KMS-11 (cell line): ENCODE measurements at regions not wholly inside any gene's neighbourhood (a gene's known extent, or its start where the extent isn't known, plus 50 kb on each side); places are given as distances from the start of the nearest gene placed in this dataset.
A peak's percentile ranks its signal among the peaks of the same experiment; 100 is the strongest.

Experiments used
- H2AFZ ChIP-seq: fragments of 200-600 bp; sonication (generic); 2 replicates; pipeline ENCODE4 v1.6.1; 2016; ENCODE audit warnings: antibody characterized with exemption, mixed run types, low read depth
- H3K27ac ChIP-seq: fragments of 200-600 bp; sonication (generic); 2 replicates; pipeline ENCODE4 v1.6.1; 2016; ENCODE audit warnings: mild to moderate bottlenecking, mixed run types
- H3K27me3 ChIP-seq: fragments of 200-600 bp; sonication (generic); 2 replicates; pipeline ENCODE4 v1.6.1; 2017; ENCODE audit warnings: mild to moderate bottlenecking, low read depth, mixed run types, moderate library complexity; ENCODE audit not compliant: insufficient read depth
- H3K36me3 ChIP-seq: fragments of 200-600 bp; sonication (generic); 2 replicates; pipeline ENCODE4 v1.6.1; 2017; ENCODE audit warnings: mild to moderate bottlenecking, mixed run types; ENCODE audit not compliant: insufficient read depth
- H3K4me1 ChIP-seq: fragments of 200-600 bp; sonication (generic); 2 replicates; pipeline ENCODE4 v1.6.1; 2016; ENCODE audit warnings: mild to moderate bottlenecking, low read depth, mixed run types; ENCODE audit not compliant: poor library complexity, severe bottlenecking
- H3K4me2 ChIP-seq: fragments of 200-600 bp; sonication (generic); 2 replicates; pipeline ENCODE4 v1.7.0; 2016; ENCODE audit warnings: mild to moderate bottlenecking, mixed run types
- H3K4me3 ChIP-seq: fragments of 200-600 bp; sonication (generic); IDR thresholded peaks from 2 replicates; pipeline ENCODE4 v1.6.1; 2017; ENCODE audit warnings: low read depth, low read length, mixed read lengths; ENCODE audit not compliant: insufficient read depth
- H3K79me2 ChIP-seq: fragments of 200-600 bp; sonication (generic); 2 replicates; pipeline ENCODE4 v1.6.1; 2016; ENCODE audit warnings: low read depth, mixed run types; ENCODE audit not compliant: insufficient read depth
- H3K9ac ChIP-seq: fragments of 200-600 bp; sonication (generic); 2 replicates; pipeline ENCODE4 v1.6.1; 2016; ENCODE audit warnings: mild to moderate bottlenecking, mixed run types
- H4K20me1 ChIP-seq: fragments of 200-600 bp; sonication (generic); 2 replicates; pipeline ENCODE4 v1.6.1; 2016; ENCODE audit warnings: mild to moderate bottlenecking, mixed run types; ENCODE audit not compliant: insufficient read depth
- CTCF ChIP-seq: fragments of 200-600 bp; sonication (generic); conservative IDR thresholded peaks from 2 replicates; pipeline ENCODE4 v1.6.1; 2017; ENCODE audit warnings: low read depth, mild to moderate bottlenecking, antibody characterized with exemption, low read length, moderate library complexity, mixed read lengths

DNA sequence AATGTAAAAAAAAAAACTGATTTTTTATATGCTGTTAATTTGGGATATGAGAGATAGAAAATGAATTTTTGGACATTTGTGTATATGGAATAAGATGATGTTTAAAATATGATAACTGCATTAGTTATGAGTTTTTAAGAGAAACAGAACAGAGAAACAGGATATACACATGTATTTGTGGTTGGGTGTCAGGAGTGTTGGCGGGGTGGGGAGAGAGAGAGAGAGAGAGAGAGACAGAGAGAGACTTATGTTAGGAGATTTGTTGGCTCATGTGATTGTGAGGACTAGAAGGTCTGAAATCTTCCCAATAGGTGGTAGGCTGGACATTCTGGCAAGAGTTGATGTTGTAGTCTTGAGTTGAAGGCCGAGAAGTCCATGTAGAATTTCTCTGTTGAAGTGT is 1121.6 kb upstream of the GBE1 start:
- no peak for TF ChIP-seq CTCF
- H4K20me1 ChIP-seq = no peaks in the 10 kb centered on the region
- H3K36me3 ChIP-seq = no peaks in the 10 kb centered on the region
- no peaks in the 10 kb centered on the region for H3K27me3 ChIP-seq
- H3K4me2 ChIP-seq = no peak overlapping the region
- no peak overlapping the region for H3K4me3 ChIP-seq
- no peak overlapping the region for H3K9ac ChIP-seq
- H3K4me1 ChIP-seq = no peaks in the 10 kb centered on the region
- H3K79me2 ChIP-seq = no peaks in the 10 kb centered on the region
- no peak overlapping the region for H3K27ac ChIP-seq
- H2AFZ ChIP-seq = no peak overlapping the region

GRCh38 chr3:82875401-82875800 is 1114.0 kb upstream of the GBE1 start:
- no peaks in the 10 kb centered on the region for H3K36me3 ChIP-seq
- no peak overlapping the region for H3K9ac ChIP-seq
- H3K27ac ChIP-seq = no peak overlapping the region
- H3K4me1 ChIP-seq = no peaks in the 10 kb centered on the region
- no peak for TF ChIP-seq CTCF
- no peaks in the 10 kb centered on the region for H3K27me3 ChIP-seq
- H3K4me3 ChIP-seq = no peak overlapping the region
- no peak overlapping the region for H3K4me2 ChIP-seq
- H2AFZ ChIP-seq = no peak overlapping the region
- no peaks in the 10 kb centered on the region for H4K20me1 ChIP-seq
- H3K79me2 ChIP-seq = no peaks in the 10 kb centered on the region

- H3K27ac ChIP-seq = no peak overlapping the region
- no peak for TF ChIP-seq CTCF
- no peak overlapping the region for H3K9ac ChIP-seq
- no peak overlapping the region for H3K4me3 ChIP-seq
- H3K79me2 ChIP-seq = peaks cover 21% of the 10 kb centered on the region; the same call in 1 of the 2 replicates
- peaks cover 11% of the 10 kb centered on the region for H3K4me1 ChIP-seq
- H2AFZ ChIP-seq = no peak overlapping the region
- no peaks in the 10 kb centered on the region for H4K20me1 ChIP-seq
- no peaks in the 10 kb centered on the region for H3K27me3 ChIP-seq
- H3K4me2 ChIP-seq = no peak overlapping the region
- no peaks in the 10 kb centered on the region for H3K36me3 ChIP-seq
Measured at GRCh38 chr3:82839871-82840270, 1078.4 kb upstream of the GBE1 start.

- peaks cover 23% of the 10 kb centered on the region for H3K4me1 ChIP-seq
- no peaks in the 10 kb centered on the region for H3K27me3 ChIP-seq
- H3K79me2 ChIP-seq = peaks cover 23% of the 10 kb centered on the region; the same call in 1 of the 2 replicates
- H3K4me2 ChIP-seq = peak overlapping the region; percentile 69
- H3K36me3 ChIP-seq = no peaks in the 10 kb centered on the region
- no peaks in the 10 kb centered on the region for H4K20me1 ChIP-seq
- H3K27ac ChIP-seq = peak overlapping the region; percentile 79
- H2AFZ ChIP-seq = peak overlapping the region; percentile 44; the same call in 1 of the 2 replicates
- peak overlapping the region; percentile 42 for H3K4me3 ChIP-seq
- peak overlapping the region; percentile 63 for H3K9ac ChIP-seq
- TF ChIP-seq CTCF = no peak
Measured at GRCh38 chr3:82834098-82834497, 1072.7 kb upstream of the GBE1 start.

DNA sequence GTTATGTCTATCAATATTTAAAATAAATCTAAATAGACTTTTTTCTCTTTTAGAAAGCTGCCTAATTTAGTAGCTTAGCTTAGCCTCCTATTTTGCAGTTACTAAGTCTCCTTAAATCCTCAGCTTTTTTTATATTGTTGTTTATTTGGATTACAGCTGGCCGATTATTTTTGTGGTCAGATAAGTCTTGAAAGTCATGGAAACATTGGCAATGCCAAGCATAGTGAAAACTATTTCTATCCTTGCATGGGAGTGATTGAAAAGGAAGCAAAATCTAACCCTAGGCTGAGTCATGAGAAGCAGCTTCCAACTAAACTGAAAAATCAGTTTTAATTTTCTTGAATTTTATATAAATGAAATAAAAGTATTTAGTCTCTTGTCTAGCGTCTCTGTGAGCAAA is 1063.0 kb upstream of the GBE1 start:
- Histone ChIP-seq H4K20me1 (no peaks in the 10 kb centered on the region), H3K27ac (no peak overlapping the region), H3K27me3 (no peaks in the 10 kb centered on the region), H2AFZ (no peak overlapping the region), H3K4me2 (no peak overlapping the region), H3K36me3 (no peaks in the 10 kb centered on the region), H3K4me1 (no peaks in the 10 kb centered on the region), H3K4me3 (no peak overlapping the region), H3K79me2 (no peaks in the 10 kb centered on the region), H3K9ac (no peak overlapping the region)
- TF ChIP-seq CTCF = no peak
